WI38 (cell line): ENCODE measurements at regions not wholly inside any gene's neighbourhood (a gene's known extent, or its start where the extent isn't known, plus 50 kb on each side); places are given as distances from the start of the nearest gene placed in this dataset.

Source experiments
- H3K4me3 ChIP-seq: 2 replicates; pipeline ENCODE4 v1.5.1; 2011; ENCODE audit warnings: low read depth, mild to moderate bottlenecking, control low read depth, low read length
- CTCF ChIP-seq: IDR thresholded peaks from 2 replicates; pipeline ENCODE4 v1.5.1; 2012; ENCODE audit warnings: low read depth, mild to moderate bottlenecking, control low read depth, low read length

GRCh38 chr5:158559066-158559465 lies 540.6 kb downstream of the EBF1 start:
- no peak overlapping the region for H3K4me3 ChIP-seq
- no peak for TF ChIP-seq CTCF

GRCh38 chr5:158553962-158554336 lies 545.8 kb downstream of the EBF1 start:
- no peak overlapping the region for H3K4me3 ChIP-seq
- no peak for TF ChIP-seq CTCF

- no peak for TF ChIP-seq CTCF
Observed at GRCh38 chr5:158553195-158553961, 546.3 kb downstream of the EBF1 start.

GRCh38 chr5:158552241-158552640 lies 547.5 kb downstream of the EBF1 start:
- no peak overlapping the region for H3K4me3 ChIP-seq
- TF ChIP-seq CTCF, result no peak

More at GRCh38 chr5:158553195-158553961, 546.3 kb downstream of the EBF1 start:
- no peak overlapping the region for H3K4me3 ChIP-seq

- no peak for TF ChIP-seq CTCF
- H3K4me3 ChIP-seq, result no peak overlapping the region
Observed at GRCh38 chr5:158549311-158549710, 550.4 kb downstream of the EBF1 start.

GRCh38 chr5:158546748-158547147 lies 553.0 kb downstream of the EBF1 start:
- no peak overlapping the region for H3K4me3 ChIP-seq
- no peak for TF ChIP-seq CTCF

- no peak for TF ChIP-seq CTCF
Observed at GRCh38 chr5:158545949-158546530, 553.7 kb downstream of the EBF1 start.

More at GRCh38 chr5:158545949-158546530, 553.7 kb downstream of the EBF1 start:
- no peak overlapping the region for H3K4me3 ChIP-seq
